Stomach (tissue), 8 donors: ENCODE measurements at regions not wholly inside any gene's neighbourhood (a gene's known extent, or its start where the extent isn't known, plus 50 kb on each side); places are given as distances from the start of the nearest gene placed in this dataset.

Experiments
- DNase-seq, 2 donors: peaks; one replicate each; pipeline versions ENCODE4 v3.0.0 to v3.0.0-alpha.2; 2013 to 2019
- H3K27ac ChIP-seq, 5 donors: fragments of 200-600 bp in 4 of 5; sonication (generic) in 4 of 5; one replicate each; pipeline ENCODE4 v1.5.1; 2013 to 2019; ENCODE audit warnings: mild to moderate bottlenecking in 1 of 5, moderate library complexity in 1 of 5
- H3K27me3 ChIP-seq, 3 donors: fragments of 200-600 bp; sonication (generic); one replicate each; pipeline ENCODE4 v1.5.1; 2017 to 2019; ENCODE audit warnings: mixed run types in 1 of 3
- H3K36me3 ChIP-seq, 4 donors: fragments of 200-600 bp; sonication (generic); 1 replicate in 3 of 4; 2 replicates in 1 of 4; pipeline ENCODE4 v1.5.1; 2016 to 2019
- H3K4me1 ChIP-seq, 4 donors: fragments of 200-600 bp; sonication (generic); one replicate each; pipeline ENCODE4 v1.5.1; 2016 to 2019
- H3K4me3 ChIP-seq, 4 donors: fragments of 200-600 bp; sonication (generic) in 3 of 4; one replicate each; pipeline ENCODE4 v1.5.1; 2016 to 2019; ENCODE audit warnings: mild to moderate bottlenecking in 1 of 4
- H3K9me3 ChIP-seq, 4 donors: fragments of 200-600 bp; sonication (generic); one replicate each; pipeline ENCODE4 v1.5.1; 2016 to 2019
- EP300 ChIP-seq: sonication (generic); formaldehyde crosslinking; IDR thresholded peaks from one replicate; pipeline ENCODE4 v1.6.1; 2017; ENCODE audit warnings: antibody characterized with exemption
- POLR2A ChIP-seq, 4 donors: fragments of 450-650 bp; IDR thresholded peaks; one replicate each; pipeline ENCODE4 v1.6.1; 2016; ENCODE audit warnings: antibody characterized with exemption in 4 of 4, control low read depth in 2 of 4, mild to moderate bottlenecking in 1 of 4, moderate library complexity in 1 of 4
- POLR2AphosphoS5 ChIP-seq, 3 donors: sonication (generic); formaldehyde crosslinking; IDR thresholded peaks; one replicate each; pipeline ENCODE4 v1.6.1; 2016; ENCODE audit warnings: antibody characterized with exemption in 3 of 3
- WGBS, 5 donors: extraction: QIAGEN DNeasy Blood & Tissue Kit in 3 of 5; methylation state at CpG; one replicate each; pipeline versions ENCODE4 v1.1.5 to v1.1.7; 2013 to 2018; 5-methylcytosine and 5-hydroxymethylcytosine counted together
- intact Hi-C: fragments of 100-400 bp; cut with DNase I; formaldehyde crosslinking; loops from one replicate; pipeline ENCODE4 v1.15.1; 2023; ENCODE audit warnings: low total_unique reads
- TF ChIP-seq, protein P1 (sequence below), 7 experiments: fragments of 450-650 bp in 4 of 7; fragments of 200-600 bp in 3 of 7; sonication (generic) in 3 of 7; IDR thresholded peaks; one replicate each; pipeline ENCODE4 v1.5.1; 2016 to 2019; ENCODE audit warnings: antibody characterized with exemption in 7 of 7, control low read depth in 2 of 7, mild to moderate bottlenecking in 1 of 7
- donor health status: healthy with polysubstance abuse.
- donor health status: Bipolar disorder and iron deficiency.
- donor health status: healthy.

DNA sequence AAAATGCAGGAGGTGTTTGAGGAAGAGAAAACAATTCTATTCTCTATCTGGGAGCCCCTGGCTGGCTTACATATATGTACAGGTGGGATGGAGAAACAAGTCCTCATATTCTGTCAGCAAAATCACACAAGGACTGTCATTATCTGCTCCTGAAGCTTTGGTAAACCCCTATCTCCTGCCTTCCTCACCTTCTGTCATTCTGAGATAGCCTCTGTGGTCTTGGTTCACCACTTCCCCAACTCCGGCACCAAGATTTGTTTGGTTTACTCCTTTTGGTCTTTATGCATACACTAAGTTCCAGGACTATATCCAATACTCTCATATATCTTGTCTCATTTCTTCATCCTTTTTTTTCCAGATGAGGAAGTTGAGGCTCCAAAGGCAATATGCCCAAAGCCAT, 551.1 kb downstream of the PLPP3 start:
- DNase-seq, result no peak
- Histone ChIP-seq H3K9me3 (no peaks in the 10 kb centered on the region), H3K27me3 (no peaks in the 10 kb centered on the region), H3K27ac (no peak overlapping the region), H3K36me3 (no peaks in the 10 kb centered on the region), H3K4me1 (no peaks in the 10 kb centered on the region), H3K4me3 (no peak overlapping the region)
- WGBS, 5 donors, result 70 to 81% (median 80%) methylated on average over 1 of the region's 1 CpG
- TF ChIP-seq POLR2A (IDR thresholded peaks at IDR 0.05), result no peak
- TF ChIP-seq, protein P1, sequence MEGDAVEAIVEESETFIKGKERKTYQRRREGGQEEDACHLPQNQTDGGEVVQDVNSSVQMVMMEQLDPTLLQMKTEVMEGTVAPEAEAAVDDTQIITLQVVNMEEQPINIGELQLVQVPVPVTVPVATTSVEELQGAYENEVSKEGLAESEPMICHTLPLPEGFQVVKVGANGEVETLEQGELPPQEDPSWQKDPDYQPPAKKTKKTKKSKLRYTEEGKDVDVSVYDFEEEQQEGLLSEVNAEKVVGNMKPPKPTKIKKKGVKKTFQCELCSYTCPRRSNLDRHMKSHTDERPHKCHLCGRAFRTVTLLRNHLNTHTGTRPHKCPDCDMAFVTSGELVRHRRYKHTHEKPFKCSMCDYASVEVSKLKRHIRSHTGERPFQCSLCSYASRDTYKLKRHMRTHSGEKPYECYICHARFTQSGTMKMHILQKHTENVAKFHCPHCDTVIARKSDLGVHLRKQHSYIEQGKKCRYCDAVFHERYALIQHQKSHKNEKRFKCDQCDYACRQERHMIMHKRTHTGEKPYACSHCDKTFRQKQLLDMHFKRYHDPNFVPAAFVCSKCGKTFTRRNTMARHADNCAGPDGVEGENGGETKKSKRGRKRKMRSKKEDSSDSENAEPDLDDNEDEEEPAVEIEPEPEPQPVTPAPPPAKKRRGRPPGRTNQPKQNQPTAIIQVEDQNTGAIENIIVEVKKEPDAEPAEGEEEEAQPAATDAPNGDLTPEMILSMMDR (IDR thresholded peaks at IDR 0.05), result no peak
- no peak for TF ChIP-seq EP300
- TF ChIP-seq POLR2AphosphoS5 (IDR thresholded peaks at IDR 0.05), result no peak
- intact Hi-C loops, result no loop called here

DNA sequence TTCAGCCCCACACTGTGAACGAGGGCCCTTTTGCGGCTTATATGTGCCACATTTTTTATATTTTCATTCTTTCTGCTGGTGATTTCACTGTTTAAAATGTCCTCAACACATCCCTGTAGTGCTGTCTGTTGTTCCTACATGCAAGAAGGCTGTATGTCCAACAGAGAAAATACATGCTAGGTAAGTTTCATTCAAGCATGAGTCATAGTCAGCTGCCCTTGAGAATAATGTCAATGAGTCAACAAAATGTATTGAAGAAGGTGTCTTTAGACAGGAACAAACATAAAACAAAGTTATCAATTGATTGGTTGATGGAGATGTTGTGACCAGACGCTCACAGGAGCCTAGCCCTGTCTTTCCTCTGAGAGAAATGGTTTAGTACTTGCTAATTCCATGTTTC, 553.4 kb downstream of the PLPP3 start:
- H3K9me3 ChIP-seq, result no peaks in the 10 kb centered on the region
- H3K4me1 ChIP-seq, result no peaks in the 10 kb centered on the region
- no peaks in the 10 kb centered on the region for H3K27me3 ChIP-seq
- DNase-seq, result no peak
- TF ChIP-seq EP300 (no peak), POLR2AphosphoS5 (IDR thresholded peaks at IDR 0.05) (no peak), POLR2A (IDR thresholded peaks at IDR 0.05) (no peak)
- TF ChIP-seq, protein P1 (IDR thresholded peaks at IDR 0.05), result no peak
- WGBS, 5 donors, result 74 to 79% (median 76%) methylated on average over 3 of the region's 3 CpGs
- no peaks in the 10 kb centered on the region for H3K36me3 ChIP-seq
- intact Hi-C loops, result no loop called here
- no peak overlapping the region for H3K4me3 ChIP-seq
- H3K27ac ChIP-seq, result no peak overlapping the region

DNA sequence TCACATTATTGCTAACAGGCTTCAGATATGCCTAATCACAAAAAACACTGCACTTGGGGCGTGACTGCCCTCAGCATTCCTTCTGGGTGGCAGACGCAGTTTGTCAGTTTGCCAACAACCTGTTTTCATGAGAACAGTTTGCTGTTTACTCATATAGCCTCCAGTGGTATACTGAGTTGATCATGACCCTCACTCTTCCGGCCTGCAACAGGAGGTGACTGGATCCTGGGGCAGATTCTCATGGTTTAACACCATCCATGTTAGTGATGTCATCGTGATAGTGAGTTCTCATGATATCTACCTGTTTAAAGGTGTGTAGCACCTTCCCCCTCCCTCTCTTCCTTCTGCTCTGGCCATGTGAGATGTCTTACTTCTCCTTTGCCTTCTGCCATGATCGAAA, 555.2 kb downstream of the PLPP3 start:
- intact Hi-C loops, result no loop called here
- TF ChIP-seq POLR2A (IDR thresholded peaks at IDR 0.05), result no peak
- TF ChIP-seq EP300, result no peak
- no peak for TF ChIP-seq POLR2AphosphoS5 (IDR thresholded peaks at IDR 0.05)
- TF ChIP-seq, protein P1 (IDR thresholded peaks at IDR 0.05), result no peak
- Histone ChIP-seq H3K27me3 (no peaks in the 10 kb centered on the region), H3K36me3 (no peaks in the 10 kb centered on the region), H3K9me3 (no peaks in the 10 kb centered on the region), H3K4me1 (no peaks in the 10 kb centered on the region), H3K27ac (no peak overlapping the region), H3K4me3 (no peak overlapping the region)
- DNase-seq, result no peak
- 79 to 85% (median 81%) methylated on average over 5 of the region's 5 CpGs for WGBS, 5 donors

DNA sequence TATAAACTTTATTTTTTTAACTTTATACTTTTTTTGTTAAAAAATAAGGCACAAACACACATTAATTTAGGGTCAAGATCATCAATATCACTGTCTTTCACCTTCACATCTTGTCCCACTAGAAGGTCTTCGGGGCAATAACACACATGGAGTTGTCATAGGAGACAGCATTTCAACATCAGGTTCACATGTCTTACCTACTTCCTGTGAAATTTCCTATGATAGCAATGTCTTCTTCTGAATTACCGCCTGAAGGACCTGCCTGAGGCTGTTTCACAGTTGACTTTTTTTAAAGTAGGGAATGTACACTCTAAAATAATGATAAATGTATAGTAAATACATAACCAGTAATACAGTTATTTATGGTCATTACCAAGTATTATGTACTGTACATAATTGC, 559.4 kb downstream of the PLPP3 start:
- no peaks in the 10 kb centered on the region for H3K36me3 ChIP-seq
- no peaks in the 10 kb centered on the region for H3K27me3 ChIP-seq
- no peak overlapping the region for H3K4me3 ChIP-seq
- no peaks in the 10 kb centered on the region for H3K9me3 ChIP-seq
- TF ChIP-seq EP300 (no peak), POLR2AphosphoS5 (IDR thresholded peaks at IDR 0.05) (no peak), POLR2A (IDR thresholded peaks at IDR 0.05) (no peak)
- TF ChIP-seq, protein P1 (IDR thresholded peaks at IDR 0.05), result no peak
- H3K4me1 ChIP-seq, result no peaks in the 10 kb centered on the region
- no peak overlapping the region for H3K27ac ChIP-seq
- no peak for DNase-seq
- 86 to 92% (median 88%) methylated on average over 2 of the region's 2 CpGs for WGBS, 5 donors
- intact Hi-C loops, result no loop called here
